ENCODE measurements at regions not wholly inside any gene's neighbourhood (a gene's known extent, or its start where the extent isn't known, plus 50 kb on each side); places are given as distances from the start of the nearest gene placed in this dataset.
A peak's percentile ranks its signal among the peaks of the same experiment; 100 is the strongest.

DNA sequence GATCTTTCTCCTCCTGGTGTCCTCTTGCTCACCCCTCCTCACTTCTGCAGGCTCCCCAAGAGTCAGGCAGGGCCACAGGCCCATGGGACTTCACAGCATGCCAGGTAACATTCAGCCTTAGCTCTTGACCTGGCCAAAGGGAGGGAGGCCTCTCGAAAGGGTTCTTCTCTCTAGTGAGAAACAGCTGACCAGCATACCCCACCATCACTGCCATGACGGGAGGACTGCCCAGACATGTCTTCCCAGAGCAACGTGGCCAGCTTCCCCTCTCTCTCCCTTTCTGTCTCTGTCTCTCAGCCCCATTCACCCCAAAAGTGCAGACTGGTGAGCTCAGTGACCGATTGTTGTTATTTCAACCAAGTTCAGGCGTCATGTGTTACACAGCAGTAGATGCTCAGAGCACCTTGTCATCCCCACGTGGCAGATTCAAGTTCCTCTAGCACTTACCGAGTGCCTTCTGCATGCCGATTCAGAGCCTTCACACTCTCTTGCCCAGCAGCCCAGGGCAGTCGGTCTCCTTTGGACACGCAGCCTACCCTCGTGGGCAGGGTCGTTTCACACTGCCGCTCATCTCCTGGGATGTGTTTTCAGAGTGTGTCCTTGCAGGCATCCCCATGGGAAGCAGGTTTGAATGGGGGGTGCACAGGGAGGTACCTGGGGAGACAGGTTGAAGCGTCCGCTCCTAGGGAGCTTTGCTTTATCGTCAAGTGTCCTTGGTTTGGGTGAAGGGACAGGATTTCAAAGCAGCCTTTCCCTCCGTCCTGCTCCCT, 259.9 kb downstream of the NDUFA10 start:
- no peak for DNase-seq (ENCODE audit: low read depth in 2 of 2)

GRCh38 chr2:239763433-239764097, 261.6 kb downstream of the NDUFA10 start:
- no peak for DNase-seq (ENCODE audit: low read depth in 2 of 2)

DNA sequence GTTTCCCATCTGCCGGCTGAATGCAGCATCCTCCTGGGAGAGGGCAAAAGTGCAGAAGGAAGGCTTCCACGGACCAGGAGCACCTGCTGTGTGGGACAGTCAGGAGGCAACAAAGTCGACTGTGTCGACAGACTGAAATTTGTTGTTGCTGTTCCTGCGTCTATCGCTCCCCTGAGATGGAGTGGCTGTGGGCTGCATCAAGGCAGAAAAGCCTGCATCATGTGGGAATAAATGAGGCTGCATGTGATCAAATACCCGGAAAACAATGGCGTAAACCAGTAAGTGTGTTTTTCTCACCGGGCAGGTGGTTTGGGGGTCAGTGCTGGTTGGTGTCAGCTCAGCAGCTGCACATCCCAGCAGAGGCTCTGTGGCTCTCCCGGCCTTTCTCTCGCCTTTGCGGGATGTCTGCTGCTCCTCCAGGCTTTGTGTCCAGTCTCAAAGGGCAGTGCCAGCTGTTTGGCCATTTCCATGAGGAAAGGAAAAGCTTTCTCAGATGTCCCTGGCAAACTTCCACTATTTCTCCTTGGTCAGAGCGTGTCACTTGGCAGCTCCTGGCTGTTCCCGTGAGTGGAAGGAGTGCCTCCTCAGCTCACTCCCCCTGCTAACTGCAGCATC, 262.4 kb downstream of the NDUFA10 start:
- no peak for DNase-seq (ENCODE audit: low read depth in 2 of 2)

DNA sequence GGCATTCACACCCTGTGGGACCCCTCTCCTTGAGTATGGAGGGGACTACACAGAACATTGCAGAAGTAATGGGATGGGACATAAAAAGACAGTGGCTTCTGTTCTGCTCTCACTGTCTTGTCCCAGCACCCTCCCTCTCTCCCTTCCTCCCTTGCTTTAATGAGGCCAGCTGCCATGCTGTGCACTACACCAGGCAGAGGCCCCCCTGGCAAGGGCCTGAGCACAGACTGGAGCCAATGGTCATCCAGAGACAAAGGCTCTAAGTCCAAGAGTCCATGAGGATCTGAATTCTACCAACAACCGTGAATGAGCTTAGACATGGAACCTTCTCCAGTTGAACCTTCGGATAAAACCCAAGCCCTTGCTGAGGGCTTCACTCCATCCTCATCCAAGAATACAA, 263.0 kb downstream of the NDUFA10 start:
- no peak for DNase-seq (ENCODE audit: low read depth in 2 of 2)

GRCh38 chr2:239760596-239760995, 264.5 kb downstream of the NDUFA10 start:
- no peak for DNase-seq (ENCODE audit: low read depth in 2 of 2)

GRCh38 chr2:239758279-239758877, 266.8 kb downstream of the NDUFA10 start:
- no peak for DNase-seq (ENCODE audit: low read depth in 2 of 2)

GRCh38 chr2:239756790-239757760, 268.1 kb downstream of the NDUFA10 start:
- DNase-seq (ENCODE audit: low read depth in 2 of 2) = no peak

- DNase-seq (ENCODE audit: low read depth in 2 of 2) = no peak
Measured at GRCh38 chr2:239756031-239756789, 268.9 kb downstream of the NDUFA10 start.

GRCh38 chr2:239753401-239753837, 271.7 kb downstream of the NDUFA10 start:
- DNase-seq (ENCODE audit: low read depth in 2 of 2) = no peak

DNA sequence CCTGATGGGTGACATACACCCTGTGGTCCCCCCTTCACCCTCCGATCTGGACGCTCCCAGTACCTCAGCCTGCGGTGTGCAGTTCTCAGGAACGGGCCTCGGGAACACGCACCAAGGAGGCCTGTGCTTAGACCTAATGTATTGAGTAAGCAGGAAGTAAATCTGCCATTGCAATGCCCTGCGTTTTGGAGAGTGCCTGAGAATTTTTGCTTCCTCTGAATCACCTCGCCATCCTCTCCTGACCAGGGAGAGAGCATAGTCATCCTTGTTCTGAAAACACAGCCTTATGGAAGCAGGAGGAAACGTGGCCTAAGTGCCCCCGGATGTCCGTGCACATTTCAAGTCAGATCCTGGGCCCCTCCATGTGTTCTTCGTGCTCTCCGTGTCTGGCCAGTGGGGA, 272.2 kb downstream of the NDUFA10 start:
- no peak for DNase-seq (ENCODE audit: low read depth in 2 of 2)

DNA sequence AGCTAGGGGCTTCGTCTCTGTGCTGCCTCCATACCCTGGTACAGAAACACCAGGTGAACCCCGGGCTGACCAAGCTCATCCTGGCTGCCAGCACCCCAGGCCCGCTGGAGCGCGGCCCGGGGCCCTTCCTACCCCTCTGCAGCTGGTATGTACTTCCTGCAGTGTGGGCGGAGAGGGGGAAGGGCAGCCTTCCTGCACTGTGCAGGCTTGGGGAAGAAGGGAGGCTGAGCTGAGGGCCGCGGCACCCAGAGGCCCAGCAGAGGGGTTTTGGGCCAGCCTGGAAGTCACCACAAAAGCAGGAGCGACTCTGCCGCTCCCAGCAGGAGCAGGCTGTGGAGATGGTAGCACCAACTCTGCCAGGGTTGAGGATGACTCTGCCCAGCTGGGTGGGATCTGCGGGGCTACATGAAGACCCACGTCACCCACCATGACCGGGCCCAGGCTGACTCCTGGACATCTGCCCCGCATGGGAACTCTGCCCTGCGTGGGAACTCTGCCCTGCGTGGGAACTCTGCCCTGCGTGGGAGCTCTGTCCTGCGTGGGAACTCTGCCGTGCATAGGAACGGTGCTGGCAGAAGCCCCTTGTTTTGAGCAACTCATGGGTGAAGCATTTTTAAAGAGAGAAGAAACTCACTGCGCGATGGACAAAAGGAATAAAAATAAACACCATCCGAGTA, 273.3 kb downstream of the NDUFA10 start:
- DNase-seq (ENCODE audit: low read depth in 2 of 2) = peak; percentile 3 to 43

DNA sequence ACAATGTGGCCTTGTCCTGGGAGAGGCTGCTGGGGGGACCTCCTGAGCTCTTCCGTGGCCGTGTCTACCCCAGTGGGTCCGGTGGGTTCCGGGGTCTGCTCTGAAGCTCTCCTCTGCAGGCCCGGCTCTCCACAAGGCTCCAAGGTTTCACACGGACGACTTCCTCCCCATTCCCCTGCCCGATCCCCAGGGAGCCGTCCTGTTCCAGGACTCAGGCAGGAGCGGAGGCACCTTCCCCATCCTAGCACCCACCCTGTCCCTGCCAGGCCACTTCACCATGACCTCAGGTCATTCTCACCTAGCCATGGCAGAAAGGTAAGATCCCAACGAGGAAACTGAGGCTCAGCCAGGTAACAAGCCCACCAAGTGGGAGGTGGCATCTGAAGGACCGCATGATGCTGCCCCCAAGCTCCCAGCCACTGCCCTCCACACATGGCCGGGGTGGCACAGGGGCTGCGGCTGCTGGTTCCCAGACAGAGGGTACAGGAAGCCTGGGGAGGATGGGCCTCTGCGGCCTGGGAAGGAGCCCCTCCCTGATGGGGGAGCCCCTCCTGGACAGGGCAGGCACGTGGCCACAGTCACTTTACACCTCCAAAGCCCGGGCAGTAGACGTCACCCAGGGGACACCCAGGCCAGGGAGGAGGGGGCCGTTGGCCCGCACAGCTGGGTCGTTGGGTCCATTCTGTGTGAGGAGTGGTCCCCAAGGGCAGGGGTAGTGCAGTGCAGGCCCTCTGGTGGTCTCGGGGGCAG, 274.0 kb downstream of the NDUFA10 start:
- no peak for DNase-seq (ENCODE audit: low read depth in 2 of 2)

DNA sequence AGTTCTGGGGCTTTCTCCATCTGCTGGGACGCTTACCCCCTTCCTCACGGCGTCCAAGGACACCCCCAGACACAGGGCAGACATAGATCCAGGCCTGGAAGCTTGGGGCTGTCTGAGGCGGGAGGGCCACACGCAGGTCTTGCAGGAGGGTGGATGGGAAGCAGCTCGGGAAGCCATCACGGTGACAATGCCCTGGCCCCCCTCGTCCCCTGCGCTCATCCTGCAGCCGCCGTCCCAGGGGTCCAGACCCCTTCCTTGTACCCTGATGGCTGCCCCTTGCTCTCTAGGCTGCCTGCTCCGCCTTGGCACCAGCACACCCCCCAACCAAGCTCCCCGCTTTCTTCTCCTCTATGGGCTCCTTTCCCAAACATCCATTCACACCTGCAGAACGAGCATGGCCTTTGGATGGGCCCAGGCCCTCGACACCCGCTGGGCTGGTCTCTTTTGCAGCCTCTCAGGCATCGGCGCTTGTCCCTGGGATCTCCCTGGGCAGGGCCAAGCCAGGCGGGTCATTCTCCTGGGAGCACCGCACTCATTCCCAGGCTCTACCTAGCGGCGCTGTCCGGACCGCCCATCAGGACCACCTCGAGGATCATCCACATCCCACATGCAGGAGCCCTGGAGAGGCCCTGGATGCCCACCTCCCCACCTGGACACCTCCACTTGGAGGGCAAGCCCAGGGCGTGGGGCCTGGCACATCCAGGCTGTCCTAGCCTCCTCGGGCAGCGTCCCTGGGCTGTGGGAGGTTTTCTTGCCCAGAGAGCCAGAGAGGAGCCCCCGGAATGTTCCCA, 274.9 kb downstream of the NDUFA10 start:
- no peak for DNase-seq (ENCODE audit: low read depth in 2 of 2)

- no peak for DNase-seq (ENCODE audit: low read depth in 2 of 2)
Measured at GRCh38 chr2:239749272-239749873, 275.8 kb downstream of the NDUFA10 start.

DNA sequence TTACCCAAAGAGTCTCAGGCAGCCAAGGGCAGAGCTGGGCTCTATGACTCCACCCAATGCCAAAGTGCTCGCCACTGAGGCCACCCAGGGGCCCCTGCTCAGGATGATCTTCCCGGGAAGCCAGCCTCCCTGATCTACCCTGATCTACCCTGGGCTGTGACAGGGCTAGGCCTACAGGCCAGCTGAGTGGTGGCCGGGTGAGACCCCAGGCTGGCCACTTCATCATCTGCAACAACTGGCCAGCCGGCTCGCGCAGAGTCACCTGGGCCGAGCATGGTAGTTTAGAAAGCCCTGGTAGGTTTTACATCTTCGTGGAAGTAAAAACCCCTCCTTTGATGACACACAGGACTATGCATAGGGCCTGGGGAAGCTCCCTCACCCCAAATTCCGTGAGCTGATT, 276.3 kb downstream of the NDUFA10 start:
- no peak for DNase-seq (ENCODE audit: low read depth in 2 of 2)

DNA sequence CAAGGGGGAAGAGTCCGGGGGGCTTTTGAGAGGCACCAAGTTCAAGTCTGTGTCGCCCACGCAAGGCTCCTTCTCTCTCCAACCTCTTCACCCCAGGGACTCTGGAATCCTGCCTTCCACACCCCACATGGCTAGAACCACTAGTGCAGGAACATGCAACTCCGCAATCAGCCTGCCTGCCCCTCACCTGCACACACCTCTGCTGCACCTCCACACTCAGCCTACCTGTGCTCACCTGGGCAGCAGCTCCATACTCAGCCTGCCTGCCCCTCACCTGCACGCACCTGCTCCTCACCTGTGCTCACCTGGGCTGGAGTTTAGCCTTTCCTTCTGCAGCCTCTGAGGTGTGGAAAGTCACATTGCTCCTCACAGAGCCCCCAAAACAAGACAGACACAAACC, 277.4 kb downstream of the NDUFA10 start:
- DNase-seq (ENCODE audit: low read depth in 2 of 2) = no peak

- no peak for DNase-seq (ENCODE audit: low read depth in 2 of 2)
Measured at GRCh38 chr2:239747274-239747673, 277.9 kb downstream of the NDUFA10 start.

All from activated CD4-positive, alpha-beta T cell treated with anti-CD3 and anti-CD28 coated beads for 24 hours (primary cell).